ENCODE measurements at regions not wholly inside any gene's neighbourhood (a gene's known extent, or its start where the extent isn't known, plus 50 kb on each side); places are given as distances from the start of the nearest gene placed in this dataset.

DNA sequence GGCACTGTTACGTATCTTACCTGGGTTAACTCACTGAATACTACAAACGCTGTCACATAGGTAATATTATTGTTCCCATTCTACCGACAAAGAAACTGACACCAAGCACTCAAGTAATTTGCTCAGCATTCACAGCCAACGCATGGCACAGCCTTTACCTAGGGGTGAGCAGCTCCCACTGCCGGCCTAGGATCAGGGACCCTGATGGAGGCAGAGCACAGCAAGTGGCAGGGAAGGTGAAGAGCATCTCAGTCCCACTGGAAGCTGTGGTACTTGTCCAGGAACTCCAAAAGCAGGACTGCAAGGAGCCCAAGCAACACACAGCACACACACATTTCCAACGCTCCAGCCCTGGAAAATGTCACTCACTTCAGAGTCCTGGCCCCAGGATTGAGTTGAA is 111.8 kb upstream of the CDKN3 start:
- Histone ChIP-seq H4K20me1 (ENCODE audit: insufficient read depth) (no peaks in the 10 kb centered on the region), H3K27me3 (ENCODE audit: insufficient read depth) (no peaks in the 10 kb centered on the region), H3K4me2 (no peak overlapping the region)

More for the DNA sequence above, 111.8 kb upstream of the CDKN3 start:
- ChIA-PET CTCF (interaction anchor here (1.0 kb wide), 1 partner anchor 63 kb away, joined by 3 read pairs; no protein-coding TSS in a partner anchor), POLR2A (no interaction called here)
- no peak for DNase-seq
- Histone ChIP-seq H3K27ac (ENCODE audit: low read depth in 2 of 2, low read length in 1 of 2) (no peak overlapping the region; a peak in 1 of 4 replicates), H3K9ac (no peak overlapping the region), H3F3A (replicated peaks; ENCODE audit: insufficient read depth) (no peaks in the 10 kb centered on the region), H3K4me1 (ENCODE audit: control insufficient read depth in 1 of 2, insufficient read depth in 2 of 2, low read depth in 1 of 2, low read length in 1 of 2) (peaks cover 0 to 3% of the 10 kb centered on the region in 2 experiments; a peak in 1 of 4 replicates), H2AFZ (ENCODE audit: low read depth) (no peak overlapping the region), H3K9me3 (no peaks in the 10 kb centered on the region), H3K4me3 (ENCODE audit: low read depth in 2 of 2, low read length in 1 of 2) (no peak overlapping the region), H3K79me2 (ENCODE audit: insufficient read depth) (no peaks in the 10 kb centered on the region), H3K36me3 (replicated peaks in 1 of 2; ENCODE audit: control insufficient read depth in 1 of 2, insufficient read depth in 2 of 2, low read length in 1 of 2) (no peaks in the 10 kb centered on the region), H3K9me2 (no peaks in the 10 kb centered on the region)
- WGBS (ENCODE audit: low lambda C conversion rate): 64% methylated on average over 6 of the region's 6 CpGs
- TF ChIP-seq, protein P1, sequence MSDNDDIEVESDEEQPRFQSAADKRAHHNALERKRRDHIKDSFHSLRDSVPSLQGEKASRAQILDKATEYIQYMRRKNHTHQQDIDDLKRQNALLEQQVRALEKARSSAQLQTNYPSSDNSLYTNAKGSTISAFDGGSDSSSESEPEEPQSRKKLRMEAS (IDR thresholded peaks at IDR 0.05; ENCODE audit: low read depth): no peak
- TF ChIP-seq, protein P2, sequence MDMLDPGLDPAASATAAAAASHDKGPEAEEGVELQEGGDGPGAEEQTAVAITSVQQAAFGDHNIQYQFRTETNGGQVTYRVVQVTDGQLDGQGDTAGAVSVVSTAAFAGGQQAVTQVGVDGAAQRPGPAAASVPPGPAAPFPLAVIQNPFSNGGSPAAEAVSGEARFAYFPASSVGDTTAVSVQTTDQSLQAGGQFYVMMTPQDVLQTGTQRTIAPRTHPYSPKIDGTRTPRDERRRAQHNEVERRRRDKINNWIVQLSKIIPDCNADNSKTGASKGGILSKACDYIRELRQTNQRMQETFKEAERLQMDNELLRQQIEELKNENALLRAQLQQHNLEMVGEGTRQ (IDR thresholded peaks at IDR 0.05; ENCODE audit: borderline replicate concordance, low read depth, low read length): no peak
- TF ChIP-seq ELF1 (IDR thresholded peaks at IDR 0.05) (no peak), YY1 (IDR thresholded peaks at IDR 0.05; ENCODE audit: low read depth) (no peak), TCF12 (IDR thresholded peaks at IDR 0.05) (no peak), CHD2 (IDR thresholded peaks at IDR 0.05; ENCODE audit: low read length, partially characterized antibody) (no peak), FOXM1 (IDR thresholded peaks at IDR 0.05; ENCODE audit: low read depth) (no peak), JUND (IDR thresholded peaks at IDR 0.05) (no peak), SIN3A (IDR thresholded peaks at IDR 0.05; ENCODE audit: borderline replicate concordance, low read depth, low read length) (no peak), RAD21 (IDR thresholded peaks at IDR 0.05; ENCODE audit: low read length) (no peak), TEAD4 (IDR thresholded peaks at IDR 0.05; ENCODE audit: borderline replicate concordance, insufficient read depth) (no peak), SMC3 (IDR thresholded peaks at IDR 0.05; ENCODE audit: low read depth, low read length) (no peak), RCOR1 (IDR thresholded peaks at IDR 0.05; ENCODE audit: low read length) (no peak), MEF2A (IDR thresholded peaks at IDR 0.05; ENCODE audit: borderline replicate concordance, low read depth) (no peak), GABPA (IDR thresholded peaks at IDR 0.05; ENCODE audit: low read depth) (no peak), NRF1 (IDR thresholded peaks at IDR 0.05; ENCODE audit: low read depth, low read length) (no peak), EP300 (IDR thresholded peaks at IDR 0.05; ENCODE audit: borderline replicate concordance in 1 of 2, low read depth in 1 of 2, low read length in 1 of 2) (no peak)
- TF ChIP-seq, protein P3, sequence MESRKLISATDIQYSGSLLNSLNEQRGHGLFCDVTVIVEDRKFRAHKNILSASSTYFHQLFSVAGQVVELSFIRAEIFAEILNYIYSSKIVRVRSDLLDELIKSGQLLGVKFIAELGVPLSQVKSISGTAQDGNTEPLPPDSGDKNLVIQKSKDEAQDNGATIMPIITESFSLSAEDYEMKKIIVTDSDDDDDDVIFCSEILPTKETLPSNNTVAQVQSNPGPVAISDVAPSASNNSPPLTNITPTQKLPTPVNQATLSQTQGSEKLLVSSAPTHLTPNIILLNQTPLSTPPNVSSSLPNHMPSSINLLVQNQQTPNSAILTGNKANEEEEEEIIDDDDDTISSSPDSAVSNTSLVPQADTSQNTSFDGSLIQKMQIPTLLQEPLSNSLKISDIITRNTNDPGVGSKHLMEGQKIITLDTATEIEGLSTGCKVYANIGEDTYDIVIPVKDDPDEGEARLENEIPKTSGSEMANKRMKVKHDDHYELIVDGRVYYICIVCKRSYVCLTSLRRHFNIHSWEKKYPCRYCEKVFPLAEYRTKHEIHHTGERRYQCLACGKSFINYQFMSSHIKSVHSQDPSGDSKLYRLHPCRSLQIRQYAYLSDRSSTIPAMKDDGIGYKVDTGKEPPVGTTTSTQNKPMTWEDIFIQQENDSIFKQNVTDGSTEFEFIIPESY (IDR thresholded peaks at IDR 0.05; ENCODE audit: borderline replicate concordance, low read depth): no peak
- TF ChIP-seq, protein P4, sequence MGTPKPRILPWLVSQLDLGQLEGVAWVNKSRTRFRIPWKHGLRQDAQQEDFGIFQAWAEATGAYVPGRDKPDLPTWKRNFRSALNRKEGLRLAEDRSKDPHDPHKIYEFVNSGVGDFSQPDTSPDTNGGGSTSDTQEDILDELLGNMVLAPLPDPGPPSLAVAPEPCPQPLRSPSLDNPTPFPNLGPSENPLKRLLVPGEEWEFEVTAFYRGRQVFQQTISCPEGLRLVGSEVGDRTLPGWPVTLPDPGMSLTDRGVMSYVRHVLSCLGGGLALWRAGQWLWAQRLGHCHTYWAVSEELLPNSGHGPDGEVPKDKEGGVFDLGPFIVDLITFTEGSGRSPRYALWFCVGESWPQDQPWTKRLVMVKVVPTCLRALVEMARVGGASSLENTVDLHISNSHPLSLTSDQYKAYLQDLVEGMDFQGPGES (IDR thresholded peaks at IDR 0.05; ENCODE audit: low read depth, low read length): no peak

Data from SK-N-SH (cell line).